NCI-H146 treated with DMSO at 0.1 percent for 48 hours (cell line): ENCODE measurements at regions not wholly inside any gene's neighbourhood (a gene's known extent, or its start where the extent isn't known, plus 50 kb on each side); places are given as distances from the start of the nearest gene placed in this dataset.
"Not testable (repeated sequence)": the region's sequence is repeated elsewhere in the genome, so short reads cannot be mapped to it uniquely, and the experiment has no call there.

Experiments used
- DNase-seq: peaks from one replicate; lab custom pipeline; 2025; ENCODE audit not compliant: unreplicated experiment; lab: John Stamatoyannopoulos, UW

DNA sequence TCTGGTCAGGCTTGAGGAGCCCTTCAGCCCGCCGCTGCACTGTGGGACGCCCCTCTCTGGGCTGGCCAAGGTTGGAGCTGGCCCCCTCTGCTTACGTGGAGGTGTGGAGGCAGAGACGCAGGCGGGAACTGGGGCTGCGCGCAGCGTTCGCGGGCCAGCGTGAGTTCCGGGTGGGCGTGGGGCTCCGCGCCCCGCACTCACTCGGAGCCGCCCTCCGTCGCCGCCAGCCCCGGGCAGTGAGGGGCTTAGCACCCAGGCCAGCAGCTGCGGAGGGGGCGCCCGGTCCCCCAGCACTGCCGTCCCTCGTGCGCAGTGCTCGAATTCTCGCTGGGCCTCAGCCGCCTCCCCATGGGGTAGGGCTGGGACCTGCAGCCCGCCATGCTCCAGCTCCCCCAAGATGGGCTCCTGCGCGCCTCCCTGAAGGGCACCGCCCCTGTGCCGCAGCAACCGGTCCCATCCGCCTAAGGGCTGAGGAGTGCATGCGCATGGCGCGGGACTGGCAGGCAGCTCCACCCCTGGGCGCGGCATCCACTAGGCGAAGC lies 695.9 kb downstream of the EPHA7 start:
- DNase-seq = no peak

DNA sequence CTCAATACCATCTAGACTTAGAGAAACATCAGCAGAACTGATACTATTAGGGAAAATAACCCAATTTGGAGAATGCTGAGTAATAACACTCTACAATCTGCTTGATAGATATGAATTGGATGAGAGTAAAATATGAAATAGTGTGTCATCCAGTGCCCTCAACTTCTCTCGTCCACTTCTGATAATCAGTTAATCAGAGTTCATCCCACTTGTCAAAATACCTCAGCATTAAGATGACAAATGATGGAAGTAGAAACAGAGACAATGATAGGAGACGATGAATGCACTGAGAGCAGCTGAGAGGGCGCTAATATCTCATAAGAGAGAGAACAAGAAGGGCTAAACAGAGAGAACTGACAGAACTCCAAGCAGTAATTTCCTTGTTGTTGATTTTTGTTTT lies 699.6 kb downstream of the EPHA7 start:
- DNase-seq = no peak

- no peak for DNase-seq
Measured at GRCh38 chr6:92716638-92717037, 702.7 kb downstream of the EPHA7 start.

- DNase-seq = no peak
Measured at GRCh38 chr6:92715991-92716390, 703.4 kb downstream of the EPHA7 start.

DNA sequence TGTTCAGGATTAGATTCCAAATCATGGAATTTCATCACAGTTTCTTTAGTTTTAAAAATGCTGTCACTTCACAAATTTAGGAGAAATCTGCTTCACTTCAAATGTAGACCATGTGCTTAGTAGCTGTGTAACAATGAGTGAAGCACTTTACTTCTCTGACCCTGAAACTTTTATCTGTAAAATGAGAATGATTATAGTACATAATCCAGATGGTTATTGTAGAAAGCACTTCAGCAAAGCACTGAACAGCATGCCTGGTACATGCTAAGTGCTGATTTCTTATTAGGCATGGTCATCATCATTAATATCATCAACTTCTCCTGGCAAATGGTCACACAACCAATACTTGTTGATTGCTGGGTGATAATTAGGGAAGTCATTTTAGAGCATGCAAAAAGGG lies 705.0 kb downstream of the EPHA7 start:
- DNase-seq = no peak

GRCh38 chr6:92710048-92710447 lies 709.3 kb downstream of the EPHA7 start:
- no peak for DNase-seq

DNA sequence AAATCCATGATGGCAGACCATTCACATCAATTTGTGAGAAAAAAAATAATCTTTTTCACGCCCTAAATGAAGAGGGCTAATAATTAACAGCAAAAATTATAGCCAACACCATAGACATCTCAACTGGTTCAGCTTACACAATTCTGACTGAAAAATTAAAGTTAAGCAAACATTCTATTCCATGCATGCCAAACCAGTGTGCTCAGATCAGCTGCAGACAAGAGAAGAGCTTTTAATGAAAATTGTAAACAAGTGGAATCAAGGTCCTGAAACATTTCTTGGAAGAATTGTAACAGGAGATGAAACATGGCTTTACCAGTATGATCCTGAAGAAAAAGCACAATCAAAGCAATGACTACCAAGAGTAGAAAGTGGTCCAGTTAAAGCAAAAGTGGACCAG lies 710.4 kb downstream of the EPHA7 start:
- DNase-seq = no peak

GRCh38 chr6:92708270-92708669 lies 711.1 kb downstream of the EPHA7 start:
- DNase-seq = no peak

GRCh38 chr6:92706976-92707375 lies 712.4 kb downstream of the EPHA7 start:
- DNase-seq = no peak

GRCh38 chr6:92701425-92702096 lies 717.8 kb downstream of the EPHA7 start:
- DNase-seq = no peak

GRCh38 chr6:92700411-92700810 lies 718.9 kb downstream of the EPHA7 start:
- no peak for DNase-seq

DNA sequence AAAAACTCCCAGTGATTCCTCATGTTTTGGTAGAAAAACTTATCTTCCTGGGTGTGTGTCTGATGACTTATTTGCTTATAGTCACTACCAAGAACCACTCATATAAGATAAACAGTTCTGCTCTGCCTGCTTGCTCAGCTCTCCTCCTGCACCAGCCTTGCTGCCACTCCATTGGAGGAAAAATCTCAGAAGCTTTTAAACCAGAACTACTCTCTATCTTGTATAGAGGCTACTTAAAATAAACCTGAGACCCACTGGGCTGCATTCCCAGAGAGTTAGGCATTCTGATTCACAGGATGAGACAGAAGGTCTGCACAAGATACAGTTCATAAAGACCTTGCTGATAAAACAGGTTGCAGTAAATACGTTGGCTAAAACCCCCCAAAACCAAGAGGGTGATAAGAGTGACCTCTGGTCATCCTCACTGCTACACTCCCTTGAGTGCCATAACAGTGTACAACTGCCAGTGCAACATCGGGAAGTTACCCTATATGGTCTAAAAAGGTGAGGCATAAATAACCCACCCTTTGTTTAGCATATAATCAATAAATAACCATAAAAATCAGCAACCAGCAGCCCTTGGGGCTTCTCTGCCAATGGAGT lies 728.3 kb downstream of the EPHA7 start:
- DNase-seq = no peak

- no peak for DNase-seq
Measured at GRCh38 chr6:92688342-92688741, 731.0 kb downstream of the EPHA7 start.

- DNase-seq = no peak
Measured at GRCh38 chr6:92687278-92687677, 732.1 kb downstream of the EPHA7 start.

GRCh38 chr6:92684386-92684785 lies 735.0 kb downstream of the EPHA7 start:
- DNase-seq = no peak

DNA sequence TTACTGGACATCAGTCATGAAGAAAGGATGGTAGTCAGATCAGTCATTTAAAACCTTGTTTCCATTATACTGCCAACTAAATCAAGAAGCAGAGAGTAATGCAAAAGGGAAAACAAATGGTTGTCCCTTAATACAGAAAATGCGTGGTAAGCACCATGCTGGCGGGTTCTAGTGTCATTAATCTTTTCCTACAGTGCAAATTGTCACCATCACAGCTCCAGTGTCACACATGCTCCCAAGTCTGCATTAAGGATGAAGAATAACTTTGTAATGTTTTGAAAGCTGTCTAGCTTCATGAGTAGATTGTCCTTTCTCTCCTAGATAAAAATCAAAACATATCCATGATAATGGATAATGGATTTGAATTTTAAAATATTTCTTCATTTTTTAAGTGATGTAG lies 735.6 kb downstream of the EPHA7 start:
- DNase-seq = no peak

DNA sequence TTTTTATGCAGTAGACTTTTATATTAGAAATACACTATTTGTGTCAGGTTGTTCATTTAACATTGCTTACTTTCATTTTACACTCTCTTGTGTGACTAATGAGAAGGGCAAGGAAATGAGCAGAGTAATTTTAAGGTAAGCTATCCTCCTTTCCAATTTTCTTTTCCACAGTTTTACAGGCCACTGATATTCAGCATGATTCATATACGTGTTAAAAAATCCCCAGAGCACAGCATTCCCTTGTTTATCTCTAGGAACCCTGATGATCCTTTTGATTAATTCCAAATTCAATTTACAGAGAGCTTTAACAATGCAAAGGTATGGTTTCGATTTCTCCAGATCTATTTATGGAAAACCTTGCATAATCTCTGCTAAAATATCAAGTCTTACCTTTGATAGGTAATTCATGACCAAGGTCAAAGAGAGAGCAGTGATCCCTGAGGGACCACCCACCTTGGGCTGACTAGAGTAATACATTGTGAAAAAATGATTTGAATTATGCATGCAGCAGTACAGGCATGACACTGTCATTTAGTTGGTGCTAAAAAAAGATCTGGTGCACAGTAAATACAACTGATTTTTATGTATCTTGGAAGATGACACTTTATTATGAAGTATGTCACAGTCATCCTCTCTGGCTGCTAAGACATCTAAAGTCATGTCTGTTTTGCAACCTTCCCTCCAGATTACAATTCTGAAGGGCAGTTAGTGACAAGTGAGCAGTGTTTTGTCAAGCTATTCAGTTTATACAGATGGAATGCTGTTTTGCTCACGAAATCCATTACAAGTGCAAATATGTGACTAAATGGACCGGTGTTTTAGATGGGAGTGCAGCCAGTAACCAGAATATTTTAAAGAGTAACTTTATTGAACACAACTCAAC lies 736.6 kb downstream of the EPHA7 start:
- DNase-seq = no peak

DNA sequence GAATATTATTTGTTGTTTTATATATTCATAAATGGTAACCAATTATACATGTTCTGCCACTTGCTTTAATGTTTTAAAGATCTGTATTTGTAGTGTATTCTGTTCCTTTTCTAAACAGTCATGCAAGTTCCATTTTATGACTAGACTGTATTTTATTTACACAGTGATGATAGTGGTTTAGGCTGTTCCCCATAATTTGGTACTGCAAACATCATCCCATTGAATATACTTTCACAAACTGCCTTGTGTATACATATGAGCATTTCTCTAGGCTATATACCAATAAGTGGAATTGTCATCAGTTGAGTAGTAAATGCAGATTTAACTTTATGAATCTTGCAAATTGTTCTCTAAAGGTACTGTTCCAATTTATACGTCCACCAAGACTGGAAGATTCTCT lies 738.0 kb downstream of the EPHA7 start:
- DNase-seq = no peak

GRCh38 chr6:92671462-92671861 lies 747.9 kb downstream of the EPHA7 start:
- DNase-seq = not testable (repeated sequence)

GRCh38 chr6:92667843-92668242 lies 751.5 kb downstream of the EPHA7 start:
- DNase-seq = no peak

GRCh38 chr6:92648364-92649086 lies 770.8 kb downstream of the EPHA7 start:
- DNase-seq = peak; percentile 8
